ENCODE measurements at regions not wholly inside any gene's neighbourhood (a gene's known extent, or its start where the extent isn't known, plus 50 kb on each side); places are given as distances from the start of the nearest gene placed in this dataset.
"Not testable (repeated sequence)": the region's sequence is repeated elsewhere in the genome, so short reads cannot be mapped to it uniquely, and the experiment has no call there.

GRCh38 chr1:229717786-229718576 is 91.9 kb downstream of the URB2 start:
- Mint-ChIP-seq H3K9me3 (peaks cover 16% of the 10 kb centered on the region), H3K4me3 (no peak overlapping the region), H3K4me1 (peaks cover 8% of the 10 kb centered on the region), H3K27me3 (ENCODE audit: low read depth) (no peaks in the 10 kb centered on the region), H3K27ac (no peak overlapping the region), H3K36me3 (ENCODE audit: low read depth) (no peaks in the 10 kb centered on the region)
- TF ChIP-seq CTCF (IDR thresholded peaks at IDR 0.05; ENCODE audit: unreplicated experiment in 3 of 3) = no peak

- Mint-ChIP-seq H3K4me3 (no peak overlapping the region), H3K4me1 (peaks cover 14% of the 10 kb centered on the region), H3K36me3 (ENCODE audit: low read depth) (no peaks in the 10 kb centered on the region), H3K27ac (peak overlapping the region; percentile 16 to 89 (median 49)), H3K9me3 (peaks cover 11% of the 10 kb centered on the region), H3K27me3 (ENCODE audit: low read depth) (peaks cover 14% of the 10 kb centered on the region)
- no peak for TF ChIP-seq CTCF (IDR thresholded peaks at IDR 0.05; ENCODE audit: unreplicated experiment in 3 of 3)
Observed at GRCh38 chr1:229726061-229726460, 100.0 kb downstream of the URB2 start.

GRCh38 chr1:229729916-229730315 is 103.9 kb downstream of the URB2 start:
- no peak overlapping the region for H3K4me3 Mint-ChIP-seq
- H3K9me3 Mint-ChIP-seq = peaks cover 11% of the 10 kb centered on the region
- H3K27me3 Mint-ChIP-seq (ENCODE audit: low read depth) = peaks cover 14% of the 10 kb centered on the region
- H3K27ac Mint-ChIP-seq = no peak overlapping the region
- no peaks in the 10 kb centered on the region for H3K36me3 Mint-ChIP-seq (ENCODE audit: low read depth)
- H3K4me1 Mint-ChIP-seq = peaks cover 14% of the 10 kb centered on the region
- no peak for TF ChIP-seq CTCF (IDR thresholded peaks at IDR 0.05; ENCODE audit: unreplicated experiment in 3 of 3)

- peaks cover 11% of the 10 kb centered on the region for H3K9me3 Mint-ChIP-seq
- H3K4me3 Mint-ChIP-seq = no peak overlapping the region
- H3K27ac Mint-ChIP-seq = no peak overlapping the region
- no peaks in the 10 kb centered on the region for H3K36me3 Mint-ChIP-seq (ENCODE audit: low read depth)
- H3K27me3 Mint-ChIP-seq (ENCODE audit: low read depth) = peaks cover 14% of the 10 kb centered on the region
- peaks cover 12% of the 10 kb centered on the region for H3K4me1 Mint-ChIP-seq
- no peak for TF ChIP-seq CTCF (IDR thresholded peaks at IDR 0.05; ENCODE audit: unreplicated experiment in 3 of 3)
Observed at GRCh38 chr1:229730573-229730972, 104.5 kb downstream of the URB2 start.

- TF ChIP-seq CTCF (IDR thresholded peaks at IDR 0.05; ENCODE audit: unreplicated experiment in 3 of 3) = no peak
- Mint-ChIP-seq H3K4me1 (no peaks in the 10 kb centered on the region), H3K4me3 (no peak overlapping the region), H3K27me3 (ENCODE audit: low read depth) (peaks cover 10% of the 10 kb centered on the region), H3K9me3 (peaks cover 15% of the 10 kb centered on the region), H3K27ac (no peak overlapping the region), H3K36me3 (ENCODE audit: low read depth) (no peaks in the 10 kb centered on the region)
Observed at GRCh38 chr1:229732061-229732460, 106.0 kb downstream of the URB2 start.

GRCh38 chr1:229736376-229736775 is 110.3 kb downstream of the URB2 start:
- H3K27ac Mint-ChIP-seq = no peak overlapping the region
- H3K4me3 Mint-ChIP-seq = no peak overlapping the region
- H3K36me3 Mint-ChIP-seq (ENCODE audit: low read depth) = no peaks in the 10 kb centered on the region
- H3K4me1 Mint-ChIP-seq = no peaks in the 10 kb centered on the region
- TF ChIP-seq CTCF (IDR thresholded peaks at IDR 0.05; ENCODE audit: unreplicated experiment in 3 of 3) = no peak
- H3K9me3 Mint-ChIP-seq = peaks cover 20% of the 10 kb centered on the region
- no peaks in the 10 kb centered on the region for H3K27me3 Mint-ChIP-seq (ENCODE audit: low read depth)

GRCh38 chr1:229742614-229743013 is 116.6 kb downstream of the URB2 start:
- Mint-ChIP-seq H3K9me3 (peaks cover 39% of the 10 kb centered on the region), H3K27me3 (ENCODE audit: low read depth) (peaks cover 14% of the 10 kb centered on the region)
- not testable (repeated sequence) for H3K36me3 Mint-ChIP-seq (ENCODE audit: low read depth); H3K27ac Mint-ChIP-seq; H3K4me1 Mint-ChIP-seq; H3K4me3 Mint-ChIP-seq

All from nephron (organoid).